Bronchial epithelial cell (primary cell): ENCODE measurements at regions not wholly inside any gene's neighbourhood (a gene's known extent, or its start where the extent isn't known, plus 50 kb on each side); places are given as distances from the start of the nearest gene placed in this dataset.

ENCODE experiments used
- DNase-seq: peaks from one replicate; pipeline ENCODE4 v3.0.0-alpha.2; 2010; ENCODE audit warnings: low read depth
- FAIRE-seq: peaks from 2 replicates; lab custom pipeline; 2011; peaks lifted over from hg19 to GRCh38; lab: Jason Lieb, UNC
- H3K27me3 ChIP-seq: 2 replicates; pipeline ENCODE4 v1.5.1; 2011; ENCODE audit warnings: low read length; ENCODE audit not compliant: control insufficient read depth, insufficient read depth
- H3K36me3 ChIP-seq: 2 replicates; pipeline ENCODE4 v1.5.1; 2011; ENCODE audit warnings: low read length; ENCODE audit not compliant: control insufficient read depth, insufficient read depth
- H3K4me3 ChIP-seq: 2 replicates; pipeline ENCODE4 v1.5.1; 2011; ENCODE audit warnings: mild to moderate bottlenecking, low read depth, low read length, control low read depth
- TF ChIP-seq, protein P1 (sequence below): IDR thresholded peaks from 2 replicates; pipeline ENCODE4 v1.5.1; 2011; ENCODE audit warnings: mild to moderate bottlenecking, moderate library complexity, low read length, control low read depth, inconsistent platforms; ENCODE audit not compliant: insufficient read depth, severe bottlenecking

DNA sequence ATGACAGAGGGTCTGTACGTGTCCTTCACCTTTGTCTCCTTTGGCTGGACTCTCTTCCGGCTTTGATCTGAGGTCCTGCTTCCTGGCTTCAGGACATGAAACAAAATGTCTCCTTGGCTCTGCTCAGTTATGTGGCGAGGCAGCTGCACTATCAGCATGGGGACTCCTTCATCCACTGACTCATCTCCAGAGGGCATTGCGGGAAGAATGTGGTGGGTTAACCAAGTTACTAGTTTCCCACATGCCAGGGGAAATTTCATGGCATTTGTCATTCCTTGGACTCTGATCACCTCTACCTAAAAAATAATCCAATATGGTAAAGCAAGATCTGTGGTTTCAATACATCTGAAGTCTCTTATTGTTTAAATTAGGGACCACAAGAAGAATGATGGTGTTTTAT, 259.7 kb downstream of the MED10 start:
- Histone ChIP-seq H3K27me3 (no peaks in the 10 kb centered on the region), H3K36me3 (no peaks in the 10 kb centered on the region), H3K4me3 (no peak overlapping the region)
- DNase-seq (no peak), FAIRE-seq (no peak)
- TF ChIP-seq, protein P1, sequence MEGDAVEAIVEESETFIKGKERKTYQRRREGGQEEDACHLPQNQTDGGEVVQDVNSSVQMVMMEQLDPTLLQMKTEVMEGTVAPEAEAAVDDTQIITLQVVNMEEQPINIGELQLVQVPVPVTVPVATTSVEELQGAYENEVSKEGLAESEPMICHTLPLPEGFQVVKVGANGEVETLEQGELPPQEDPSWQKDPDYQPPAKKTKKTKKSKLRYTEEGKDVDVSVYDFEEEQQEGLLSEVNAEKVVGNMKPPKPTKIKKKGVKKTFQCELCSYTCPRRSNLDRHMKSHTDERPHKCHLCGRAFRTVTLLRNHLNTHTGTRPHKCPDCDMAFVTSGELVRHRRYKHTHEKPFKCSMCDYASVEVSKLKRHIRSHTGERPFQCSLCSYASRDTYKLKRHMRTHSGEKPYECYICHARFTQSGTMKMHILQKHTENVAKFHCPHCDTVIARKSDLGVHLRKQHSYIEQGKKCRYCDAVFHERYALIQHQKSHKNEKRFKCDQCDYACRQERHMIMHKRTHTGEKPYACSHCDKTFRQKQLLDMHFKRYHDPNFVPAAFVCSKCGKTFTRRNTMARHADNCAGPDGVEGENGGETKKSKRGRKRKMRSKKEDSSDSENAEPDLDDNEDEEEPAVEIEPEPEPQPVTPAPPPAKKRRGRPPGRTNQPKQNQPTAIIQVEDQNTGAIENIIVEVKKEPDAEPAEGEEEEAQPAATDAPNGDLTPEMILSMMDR: no peak

DNA sequence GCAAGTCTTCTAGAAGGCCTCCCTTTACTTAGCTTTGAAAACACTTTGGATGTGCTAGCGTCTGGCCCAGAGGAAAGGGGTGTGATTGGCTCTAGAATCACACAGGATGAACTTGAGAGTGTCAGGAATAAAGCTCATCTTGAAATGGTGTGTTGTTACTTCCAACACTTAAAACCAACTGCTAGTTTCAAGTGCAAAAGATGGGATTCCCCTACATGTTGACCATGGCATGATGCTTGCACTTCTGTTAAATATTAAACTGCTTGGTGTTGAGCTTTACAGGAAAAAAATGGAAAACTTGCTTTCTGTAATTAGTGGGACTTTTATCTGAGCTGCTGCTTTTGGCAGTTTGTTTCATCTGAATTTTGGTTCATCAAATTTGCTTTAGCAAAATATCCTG, 261.1 kb downstream of the MED10 start:
- TF ChIP-seq, protein P1: no peak
- Histone ChIP-seq H3K27me3 (no peaks in the 10 kb centered on the region), H3K36me3 (no peaks in the 10 kb centered on the region), H3K4me3 (no peak overlapping the region)
- FAIRE-seq (no peak), DNase-seq (no peak)

DNA sequence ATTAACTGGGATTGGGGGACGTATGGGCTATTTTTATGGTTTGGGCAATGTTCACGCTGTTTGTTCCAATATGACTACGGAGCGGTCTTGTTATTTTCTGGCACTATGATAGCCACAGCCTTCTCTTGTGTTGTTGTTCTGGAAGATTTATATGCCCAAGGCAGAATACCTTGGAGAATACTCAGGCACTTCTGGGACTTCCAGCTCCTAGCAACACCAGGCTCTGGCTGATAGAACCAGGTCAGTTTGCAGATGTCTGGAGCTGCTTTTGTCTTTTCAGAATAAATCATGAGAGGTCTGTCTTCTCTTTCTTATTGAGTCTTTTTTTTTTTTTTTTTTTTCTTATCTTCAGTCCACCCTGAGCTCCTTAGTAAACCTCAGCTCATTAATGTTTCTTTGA, 262.5 kb downstream of the MED10 start:
- DNase-seq (no peak), FAIRE-seq (no peak)
- Histone ChIP-seq H3K27me3 (no peaks in the 10 kb centered on the region), H3K4me3 (no peak overlapping the region), H3K36me3 (no peaks in the 10 kb centered on the region)
- TF ChIP-seq, protein P1: no peak

DNA sequence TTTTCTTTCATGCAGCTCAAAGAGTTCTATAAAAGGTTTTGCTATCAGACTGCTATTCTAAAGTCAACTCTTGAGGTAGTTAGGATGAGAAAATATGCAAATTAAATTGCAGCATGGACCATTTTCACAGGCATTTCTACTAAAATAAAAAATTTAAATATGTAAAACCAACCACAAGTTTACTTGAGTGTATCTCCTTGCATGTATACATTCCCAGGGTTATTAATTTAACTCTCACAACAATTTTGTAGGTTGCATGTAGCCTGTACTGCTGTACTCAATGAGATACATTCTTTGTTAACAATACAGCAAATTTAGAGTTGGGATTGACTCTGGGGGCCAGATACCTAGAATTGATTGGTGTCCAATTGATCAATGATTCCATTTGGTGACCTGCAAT, 265.8 kb downstream of the MED10 start:
- Histone ChIP-seq H3K4me3 (no peak overlapping the region), H3K27me3 (no peaks in the 10 kb centered on the region), H3K36me3 (no peaks in the 10 kb centered on the region)
- no peak for DNase-seq
- TF ChIP-seq, protein P1: no peak
- no peak for FAIRE-seq

DNA sequence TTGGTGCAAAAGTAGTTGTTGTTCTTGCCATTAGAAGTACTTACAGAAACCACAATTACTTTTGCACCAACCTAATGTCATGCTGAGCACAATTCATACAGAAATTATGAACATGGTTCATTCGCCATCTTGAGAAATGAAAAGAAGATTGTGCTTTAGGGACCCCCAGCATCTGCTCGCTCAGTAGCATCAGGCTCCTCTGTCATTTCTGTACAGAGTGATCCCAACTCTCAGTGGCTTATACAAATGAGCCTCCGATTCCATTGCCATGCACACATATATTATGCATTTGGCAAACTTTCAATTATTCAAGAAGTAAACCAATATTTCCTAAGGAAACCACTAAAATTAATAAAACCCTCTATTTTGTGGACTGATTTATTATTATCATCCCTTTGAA, 266.2 kb downstream of the MED10 start:
- DNase-seq (no peak), FAIRE-seq (no peak)
- no peaks in the 10 kb centered on the region for H3K36me3 ChIP-seq
- no peaks in the 10 kb centered on the region for H3K27me3 ChIP-seq
- TF ChIP-seq, protein P1: no peak
- H3K4me3 ChIP-seq: no peak overlapping the region

DNA sequence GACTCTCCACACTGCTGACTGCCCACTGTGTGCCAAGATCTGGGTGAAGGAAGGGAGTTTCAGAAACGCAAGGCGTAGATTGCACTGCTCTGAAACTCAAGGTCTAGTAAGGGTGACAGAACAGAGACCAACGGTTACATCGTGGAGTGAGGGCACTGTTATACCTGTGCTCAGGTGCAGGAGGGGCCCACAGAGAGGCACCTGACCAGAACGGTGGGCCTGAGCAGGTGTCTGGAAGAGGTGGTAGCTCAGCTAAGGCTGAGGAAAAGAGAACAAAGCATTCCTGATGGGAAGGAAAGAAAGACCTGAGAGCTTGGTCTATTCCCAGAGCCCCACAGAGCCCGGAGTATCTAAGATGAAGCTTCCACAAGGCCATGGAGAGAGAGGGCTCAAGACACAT, 267.2 kb downstream of the MED10 start:
- Histone ChIP-seq H3K4me3 (no peak overlapping the region), H3K36me3 (no peaks in the 10 kb centered on the region), H3K27me3 (no peaks in the 10 kb centered on the region)
- DNase-seq: no peak
- FAIRE-seq: no peak
- TF ChIP-seq, protein P1: no peak
